IMR-90 (cell line): ENCODE measurements at regions not wholly inside any gene's neighbourhood (a gene's known extent, or its start where the extent isn't known, plus 50 kb on each side); places are given as distances from the start of the nearest gene placed in this dataset.

Experiments
- CTCF ChIP-seq: conservative IDR thresholded peaks from 2 replicates; pipeline ENCODE4 v1.5.1; 2012; ENCODE audit warnings: mild to moderate bottlenecking, low read depth, low read length, improper control_type of control experiment
- POLR2A ChIP-seq: IDR thresholded peaks from 2 replicates; pipeline ENCODE4 v1.6.1; 2012; ENCODE audit warnings: mild to moderate bottlenecking, low read depth, low read length

GRCh38 chr17:69879576-69879975 is 195.4 kb upstream of the KCNJ16 start:
- TF ChIP-seq CTCF (no peak), POLR2A (no peak)
